ENCODE measurements at regions not wholly inside any gene's neighbourhood (a gene's known extent, or its start where the extent isn't known, plus 50 kb on each side); places are given as distances from the start of the nearest gene placed in this dataset.

DNA sequence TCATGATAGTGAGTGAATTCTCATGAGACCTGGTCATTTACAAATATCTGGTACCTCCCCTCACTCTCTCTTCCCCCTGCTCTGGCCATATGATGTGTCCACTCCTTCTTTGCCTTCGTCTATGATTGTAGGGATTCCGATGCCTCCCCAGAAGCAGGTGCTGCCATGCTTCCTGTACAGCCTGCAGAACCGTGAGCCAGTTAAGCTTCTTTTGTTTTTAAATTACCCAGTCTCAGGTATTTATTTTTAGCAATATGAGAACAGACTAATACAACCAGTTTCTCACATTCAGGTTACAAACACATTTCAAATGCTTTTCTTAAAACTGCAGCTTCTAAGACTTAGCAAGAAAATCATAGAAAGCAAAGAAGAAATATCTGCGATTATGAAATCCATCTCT is 321.2 kb upstream of the CDH7 start:
- TF ChIP-seq CTCF (IDR thresholded peaks at IDR 0.05): no peak
- TF ChIP-seq POLR2A (IDR thresholded peaks at IDR 0.05): no peak

Measured in Peyer's patch (tissue), 4 donors.